PC-9 (cell line): ENCODE measurements at regions not wholly inside any gene's neighbourhood (a gene's known extent, or its start where the extent isn't known, plus 50 kb on each side); places are given as distances from the start of the nearest gene placed in this dataset.

Experiments
- BruUV-seq: library from RNA; stranded (reverse); fragments of 400-500 nt; replicated peaks from 2 replicates; lab custom pipeline; 2021; lab: Mats Ljungman, UMichigan
- CTCF ChIA-PET: fragments of 300-600 bp; sonication (Branson Sonifier 250); formaldehyde crosslinking; loops from one replicate; lab custom pipeline; 2022; ENCODE audit warnings: antibody characterized with exemption; lab: Charles Lee
- POLR2A ChIA-PET: fragments of 300-600 bp; sonication (Branson Sonifier 250); formaldehyde crosslinking; loops from one replicate; lab custom pipeline; 2022; ENCODE audit warnings: antibody characterized with exemption; ENCODE audit not compliant: unreplicated experiment; lab: Charles Lee
- DNase-seq, 2 experiments: peaks; one replicate each; pipeline versions ENCODE4 v3.0.0 to v3.0.0-alpha.2; 2015 to 2022; ENCODE audit warnings: mixed read lengths in 1 of 2
- H2AFZ ChIP-seq: fragments of 200-600 bp; sonication (generic); 2 replicates; pipeline ENCODE4 v1.8.1; 2017; ENCODE audit warnings: antibody characterized with exemption
- H3F3A ChIP-seq: fragments of 200-600 bp; sonication (generic); 2 replicates; pipeline ENCODE4 v1.8.1; 2017; ENCODE audit warnings: antibody characterized with exemption, mild to moderate bottlenecking, low read depth; ENCODE audit not compliant: insufficient read depth
- H3K27ac ChIP-seq: fragments of 200-600 bp; sonication (generic); 2 replicates; pipeline ENCODE4 v1.6.1; 2016; ENCODE audit warnings: mixed run types
- H3K27me3 ChIP-seq: fragments of 200-600 bp; sonication (generic); 2 replicates; pipeline ENCODE4 v1.6.1; 2016; ENCODE audit warnings: low read depth, mixed run types; ENCODE audit not compliant: insufficient read depth
- H3K36me3 ChIP-seq: fragments of 200-600 bp; sonication (generic); 2 replicates; pipeline ENCODE4 v1.6.1; 2016; ENCODE audit warnings: low read depth, mixed run types
- H3K4me1 ChIP-seq: fragments of 200-600 bp; sonication (generic); replicated peaks from 2 replicates; pipeline ENCODE4 v1.6.1; 2016; ENCODE audit warnings: mixed run types; ENCODE audit not compliant: insufficient read depth
- H3K4me2 ChIP-seq: fragments of 200-600 bp; sonication (generic); 2 replicates; pipeline ENCODE4 v1.6.1; 2017; ENCODE audit warnings: mixed run types
- H3K4me3 ChIP-seq: fragments of 200-600 bp; sonication (generic); 2 replicates; pipeline ENCODE4 v1.6.1; 2016; ENCODE audit warnings: mixed run types
- H3K79me2 ChIP-seq: fragments of 200-600 bp; sonication (generic); 2 replicates; pipeline ENCODE4 v1.6.1; 2017; ENCODE audit warnings: low read depth, mixed run types
- H3K9me2 ChIP-seq: fragments of 200-600 bp; sonication (generic); 2 replicates; pipeline ENCODE4 v1.8.1; 2017; ENCODE audit warnings: mild to moderate bottlenecking; ENCODE audit not compliant: insufficient read depth
- H3K9me3 ChIP-seq: fragments of 200-600 bp; sonication (generic); 2 replicates; pipeline ENCODE4 v1.8.1; 2016; ENCODE audit warnings: low read depth; ENCODE audit not compliant: insufficient read depth
- H4K20me1 ChIP-seq: fragments of 200-600 bp; sonication (generic); 2 replicates; pipeline ENCODE4 v1.8.1; 2017; ENCODE audit not compliant: insufficient read depth
- EZH2 ChIP-seq: fragments of 200-600 bp; sonication (generic); IDR thresholded peaks from 2 replicates; pipeline ENCODE4 v1.8.0; 2017; ENCODE audit warnings: antibody characterized with exemption, low read depth
- intact Hi-C: fragments of 100-400 bp; cut with micrococcal nuclease; formaldehyde crosslinking; loops from one replicate; pipeline ENCODE4 v1.10.0; 2022; ENCODE audit not compliant: unreplicated experiment
- TF ChIP-seq, protein P1 (sequence below): fragments of 200-600 bp; sonication (generic); conservative IDR thresholded peaks from 2 replicates; pipeline ENCODE4 v1.6.1; 2017; ENCODE audit warnings: mixed run types, antibody characterized with exemption, mild to moderate bottlenecking, moderate library complexity

DNA sequence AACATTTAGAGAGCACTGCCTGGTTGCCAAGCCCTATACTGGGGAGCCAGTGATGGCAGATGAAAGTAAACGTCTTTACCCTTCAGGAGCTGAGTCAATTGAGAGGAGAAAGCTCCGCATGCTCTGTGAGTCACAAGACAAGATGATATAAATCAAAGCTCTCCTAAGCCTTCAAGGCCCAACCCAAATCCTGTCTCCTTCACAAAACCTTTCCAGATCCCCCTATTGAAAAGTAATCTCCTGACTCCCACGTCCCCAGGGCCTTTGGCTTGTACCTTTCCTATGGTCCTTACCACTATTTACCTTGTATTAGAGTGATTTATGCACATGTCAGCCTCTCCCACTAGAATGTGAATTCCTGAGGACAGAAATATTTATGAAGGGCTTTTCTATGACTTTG lies 230.1 kb upstream of the TENM4 start:
- Histone ChIP-seq H3K27ac (no peak overlapping the region), H3K4me3 (no peak overlapping the region), H4K20me1 (no peaks in the 10 kb centered on the region), H3K4me1 (no peaks in the 10 kb centered on the region), H2AFZ (no peak overlapping the region), H3K27me3 (0 out of 2 replicates have a peak, but pooled peaks cover 6% of the 10 kb centered on the region), H3K9me2 (no peaks in the 10 kb centered on the region), H3K36me3 (no peaks in the 10 kb centered on the region), H3K9me3 (no peaks in the 10 kb centered on the region), H3K79me2 (no peaks in the 10 kb centered on the region), H3F3A (no peaks in the 10 kb centered on the region), H3K4me2 (no peak overlapping the region)
- BruUV-seq, result no TSS peak
- ChIA-PET CTCF (no interaction called here), POLR2A (no interaction called here)
- TF ChIP-seq, protein P1, sequence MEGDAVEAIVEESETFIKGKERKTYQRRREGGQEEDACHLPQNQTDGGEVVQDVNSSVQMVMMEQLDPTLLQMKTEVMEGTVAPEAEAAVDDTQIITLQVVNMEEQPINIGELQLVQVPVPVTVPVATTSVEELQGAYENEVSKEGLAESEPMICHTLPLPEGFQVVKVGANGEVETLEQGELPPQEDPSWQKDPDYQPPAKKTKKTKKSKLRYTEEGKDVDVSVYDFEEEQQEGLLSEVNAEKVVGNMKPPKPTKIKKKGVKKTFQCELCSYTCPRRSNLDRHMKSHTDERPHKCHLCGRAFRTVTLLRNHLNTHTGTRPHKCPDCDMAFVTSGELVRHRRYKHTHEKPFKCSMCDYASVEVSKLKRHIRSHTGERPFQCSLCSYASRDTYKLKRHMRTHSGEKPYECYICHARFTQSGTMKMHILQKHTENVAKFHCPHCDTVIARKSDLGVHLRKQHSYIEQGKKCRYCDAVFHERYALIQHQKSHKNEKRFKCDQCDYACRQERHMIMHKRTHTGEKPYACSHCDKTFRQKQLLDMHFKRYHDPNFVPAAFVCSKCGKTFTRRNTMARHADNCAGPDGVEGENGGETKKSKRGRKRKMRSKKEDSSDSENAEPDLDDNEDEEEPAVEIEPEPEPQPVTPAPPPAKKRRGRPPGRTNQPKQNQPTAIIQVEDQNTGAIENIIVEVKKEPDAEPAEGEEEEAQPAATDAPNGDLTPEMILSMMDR, result no peak
- TF ChIP-seq EZH2, result no peak
- no peak for DNase-seq
- intact Hi-C loops, result no loop called here

DNA sequence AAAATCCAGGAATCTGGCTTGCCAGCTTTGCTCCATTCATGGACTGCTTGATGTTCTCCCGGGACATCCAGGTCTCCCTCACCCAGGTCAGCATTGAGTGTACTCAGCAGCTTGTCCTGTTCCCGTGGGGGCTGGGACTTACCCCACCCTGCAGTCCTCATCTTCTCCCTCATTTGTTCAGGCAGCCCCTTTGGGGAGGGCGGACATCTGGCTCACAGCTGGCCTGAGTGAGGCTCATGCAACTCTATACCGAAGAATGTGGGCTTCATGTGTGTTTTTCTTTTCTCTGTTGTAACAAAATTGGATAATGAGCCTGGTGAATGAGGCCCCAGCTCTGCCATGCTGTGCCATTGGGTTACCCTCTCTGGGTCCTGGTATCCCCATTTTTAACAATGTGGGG lies 227.7 kb upstream of the TENM4 start:
- ChIA-PET CTCF (no interaction called here), POLR2A (no interaction called here)
- BruUV-seq, result no TSS peak
- no peak for TF ChIP-seq EZH2
- TF ChIP-seq, protein P1, result no peak
- Histone ChIP-seq H3K9me3 (no peaks in the 10 kb centered on the region), H3K79me2 (no peaks in the 10 kb centered on the region), H2AFZ (no peak overlapping the region), H3F3A (no peaks in the 10 kb centered on the region), H3K27ac (no peak overlapping the region), H3K4me2 (no peak overlapping the region), H3K27me3 (0 out of 2 replicates have a peak, but pooled peaks cover 6% of the 10 kb centered on the region), H3K36me3 (no peaks in the 10 kb centered on the region), H3K4me3 (no peak overlapping the region), H3K9me2 (no peaks in the 10 kb centered on the region), H4K20me1 (no peaks in the 10 kb centered on the region), H3K4me1 (no peaks in the 10 kb centered on the region)
- intact Hi-C loops, result no loop called here
- no peak for DNase-seq

DNA sequence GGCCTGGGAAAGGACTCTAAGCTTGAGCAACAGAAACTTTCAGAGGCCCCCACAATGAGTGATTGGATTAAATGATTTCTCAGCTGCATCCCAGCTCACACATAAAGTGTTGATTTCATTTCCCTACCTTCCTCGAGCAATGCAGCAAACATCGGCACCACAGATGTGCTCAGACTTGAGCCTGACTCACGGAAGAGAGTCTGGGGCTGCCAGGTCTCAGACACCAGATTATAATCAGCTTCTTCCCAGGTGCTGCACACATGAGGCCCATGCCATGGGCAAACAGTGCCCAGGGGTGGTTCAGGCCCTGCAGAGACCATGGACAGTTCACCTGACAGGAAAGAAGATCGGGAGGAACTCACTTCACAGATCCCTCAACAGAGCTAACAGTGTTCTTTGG lies 226.6 kb upstream of the TENM4 start:
- H3K27ac ChIP-seq, result no peak overlapping the region
- H3K79me2 ChIP-seq, result no peaks in the 10 kb centered on the region
- H3K27me3 ChIP-seq, result 0 out of 2 replicates have a peak, but pooled peaks cover 6% of the 10 kb centered on the region
- no peaks in the 10 kb centered on the region for H3F3A ChIP-seq
- CTCF ChIA-PET, result no interaction called here
- no peak overlapping the region for H3K4me2 ChIP-seq
- H4K20me1 ChIP-seq, result no peaks in the 10 kb centered on the region
- TF ChIP-seq, protein P1, result no peak
- no peak for TF ChIP-seq EZH2
- H3K9me2 ChIP-seq, result no peaks in the 10 kb centered on the region
- intact Hi-C loops, result no loop called here
- no peaks in the 10 kb centered on the region for H3K9me3 ChIP-seq
- H3K36me3 ChIP-seq, result no peaks in the 10 kb centered on the region
- H3K4me3 ChIP-seq, result no peak overlapping the region
- H2AFZ ChIP-seq, result no peak overlapping the region
- no peaks in the 10 kb centered on the region for H3K4me1 ChIP-seq
- no peak for DNase-seq
- no TSS peak for BruUV-seq
- POLR2A ChIA-PET, result no interaction called here
